IMR-90 (cell line): ENCODE measurements at regions not wholly inside any gene's neighbourhood (a gene's known extent, or its start where the extent isn't known, plus 50 kb on each side); places are given as distances from the start of the nearest gene placed in this dataset.

Experiments used
- ATAC-seq: fragments of 200-7000 bp; cut with Tn5 transposase; 2 replicates; pipeline ENCODE4 v1.9.1; 2020; ENCODE audit warnings: low read depth, mild to moderate bottlenecking, moderate library complexity
- BruUV-seq: library from RNA; stranded (reverse); fragments of 400-500 nt; replicated peaks from 2 replicates; lab custom pipeline; 2021; lab: Mats Ljungman, UMichigan
- CTCF ChIA-PET: fragments of 300-600 bp; formaldehyde crosslinking; extraction: SDS; loops from one replicate; lab custom pipeline; 2021; ENCODE audit warnings: antibody characterized with exemption; lab: Yijun Ruan, JAX
- POLR2A ChIA-PET: fragments of 300-600 bp; sonication (Branson Sonifier 250); formaldehyde crosslinking; loops from one replicate; lab custom pipeline; 2022; ENCODE audit warnings: antibody characterized with exemption; ENCODE audit not compliant: unreplicated experiment; lab: Charles Lee
- DNase-seq: peaks from one replicate; pipeline ENCODE4 v3.0.0; 2013
- H2AFZ ChIP-seq: replicated peaks from 2 replicates; pipeline ENCODE3; 2013; ENCODE audit warnings: low read length, mild to moderate bottlenecking; ENCODE audit not compliant: poor library complexity
- H2AK5ac ChIP-seq: 2 replicates; pipeline ENCODE4 v1.6.1; 2013; ENCODE audit warnings: low read depth, low read length, inconsistent platforms
- H2AK9ac ChIP-seq: replicated peaks from 2 replicates; pipeline ENCODE3; 2013; ENCODE audit warnings: mild to moderate bottlenecking, low read depth, low read length, moderate library complexity; ENCODE audit not compliant: poor library complexity
- H2BK120ac ChIP-seq: 2 replicates; pipeline ENCODE4 v1.6.1; 2013; ENCODE audit warnings: low read depth, low read length, inconsistent platforms
- H2BK15ac ChIP-seq: 3 replicates; pipeline ENCODE4 v1.6.1; 2013; ENCODE audit warnings: low read depth, low read length, inconsistent platforms
- H2BK20ac ChIP-seq: 2 replicates; pipeline ENCODE4 v1.6.1; 2013; ENCODE audit warnings: low read depth, mild to moderate bottlenecking, inconsistent platforms, low read length, moderate library complexity
- H2BK5ac ChIP-seq: 2 replicates; pipeline ENCODE4 v1.6.1; 2013; ENCODE audit warnings: mild to moderate bottlenecking, low read depth, low read length, inconsistent platforms; ENCODE audit not compliant: poor library complexity, severe bottlenecking
- H3K14ac ChIP-seq: replicated peaks from 2 replicates; pipeline ENCODE4 v1.6.1; 2013; ENCODE audit warnings: low read depth, low read length, inconsistent platforms
- H3K18ac ChIP-seq: 2 replicates; pipeline ENCODE4 v1.6.1; 2013; ENCODE audit warnings: low read depth, low read length, control low read depth
- H3K23ac ChIP-seq: 2 replicates; pipeline ENCODE4 v1.6.1; 2013; ENCODE audit warnings: low read depth, low read length, inconsistent platforms
- H3K27ac ChIP-seq: 2 replicates; pipeline ENCODE4 v1.5.1; 2013; ENCODE audit warnings: mild to moderate bottlenecking, control low read depth, low read length; ENCODE audit not compliant: insufficient read depth
- H3K27me3 ChIP-seq: 2 replicates; pipeline ENCODE4 v1.6.1; 2013; ENCODE audit warnings: low read length; ENCODE audit not compliant: control insufficient read depth, insufficient read depth
- H3K36me3 ChIP-seq: 2 replicates; pipeline ENCODE4 v1.6.1; 2013; ENCODE audit warnings: low read length, mixed read lengths; ENCODE audit not compliant: control insufficient read depth, insufficient read depth
- H3K4ac ChIP-seq: 2 replicates; pipeline ENCODE4 v1.6.1; 2013; ENCODE audit warnings: low read depth, low read length, inconsistent platforms
- H3K4me1 ChIP-seq: 2 replicates; pipeline ENCODE4 v1.6.1; 2013; ENCODE audit warnings: low read length, mixed read lengths; ENCODE audit not compliant: control insufficient read depth, insufficient read depth
- H3K4me2 ChIP-seq: 2 replicates; pipeline ENCODE4 v1.6.1; 2013; ENCODE audit warnings: low read depth, mild to moderate bottlenecking, control low read depth, low read length, moderate library complexity
- H3K4me3 ChIP-seq: 2 replicates; pipeline ENCODE4 v1.5.1; 2013; ENCODE audit warnings: low read depth, mild to moderate bottlenecking, control low read depth, low read length, moderate library complexity; ENCODE audit not compliant: insufficient read depth
- H3K56ac ChIP-seq: 2 replicates; pipeline ENCODE4 v1.6.1; 2013; ENCODE audit warnings: low read length, inconsistent platforms; ENCODE audit not compliant: insufficient read depth; ENCODE audit errors: extremely low read depth
- H3K79me1 ChIP-seq, 2 experiments: 2 replicates each; pipeline ENCODE4 v1.6.1; 2013; ENCODE audit warnings: low read length in 2 of 2, inconsistent platforms in 1 of 2, low read depth in 1 of 2
- H3K9ac ChIP-seq: 2 replicates; pipeline ENCODE4 v1.6.1; 2013; ENCODE audit warnings: low read depth, low read length, control low read depth
- H3K9me1 ChIP-seq: 2 replicates; pipeline ENCODE4 v1.6.1; 2013; ENCODE audit warnings: low read length, inconsistent platforms; ENCODE audit not compliant: insufficient read depth
- H3K9me3 ChIP-seq: 2 replicates; pipeline ENCODE4 v1.6.1; 2013; ENCODE audit warnings: low read length; ENCODE audit not compliant: control insufficient read depth, insufficient read depth
- H4K20me1 ChIP-seq: 2 replicates; pipeline ENCODE4 v1.6.1; 2013; ENCODE audit warnings: low read length, inconsistent platforms; ENCODE audit not compliant: insufficient read depth
- H4K5ac ChIP-seq: 2 replicates; pipeline ENCODE4 v1.6.1; 2013; ENCODE audit warnings: mild to moderate bottlenecking, low read depth, low read length, control low read depth
- H4K8ac ChIP-seq, 2 experiments: 2 replicates each; pipeline ENCODE4 v1.6.1; 2013; ENCODE audit warnings: low read depth in 2 of 2, low read length in 2 of 2, control low read depth in 1 of 2, inconsistent platforms in 1 of 2
- H4K91ac ChIP-seq: 2 replicates; pipeline ENCODE4 v1.6.1; 2013; ENCODE audit warnings: low read depth, low read length, inconsistent platforms; ENCODE audit not compliant: insufficient read depth
- BHLHE40 ChIP-seq: fragments of 150-350 bp; IDR thresholded peaks from 2 replicates; pipeline ENCODE4 v1.6.1; 2016; ENCODE audit warnings: mild to moderate bottlenecking, low read depth, low read length
- FOS ChIP-seq: fragments of 150-350 bp; IDR thresholded peaks from 2 replicates; pipeline ENCODE4 v1.6.1; 2016; ENCODE audit warnings: low read depth, low read length
- NFE2L2 ChIP-seq: fragments of 150-350 bp; IDR thresholded peaks from 2 replicates; pipeline ENCODE4 v1.6.1; 2016; ENCODE audit warnings: low read depth, mild to moderate bottlenecking, low read length
- POLR2A ChIP-seq: IDR thresholded peaks from 2 replicates; pipeline ENCODE4 v1.6.1; 2012; ENCODE audit warnings: mild to moderate bottlenecking, low read depth, low read length
- RCOR1 ChIP-seq: IDR thresholded peaks from 2 replicates; pipeline ENCODE4 v1.6.1; 2012; ENCODE audit warnings: mild to moderate bottlenecking, low read length, improper control_type of control experiment; ENCODE audit not compliant: insufficient replicate concordance
- RFX5 ChIP-seq: IDR thresholded peaks from 2 replicates; pipeline ENCODE4 v1.8.0; 2012; ENCODE audit warnings: low read depth, mild to moderate bottlenecking, low read length, moderate library complexity
- SMC3 ChIP-seq: fragments of 150-350 bp; IDR thresholded peaks from 2 replicates; pipeline ENCODE4 v1.6.1; 2016; ENCODE audit warnings: low read depth, mild to moderate bottlenecking, antibody characterized with exemption, low read length, moderate library complexity
- WGBS, 2 experiments: methylation state at CpG; one replicate each; pipeline versions ENCODE4 v1.1.5 to v1.1.7; 2013; ENCODE audit warnings: missing lambda C conversion rate in 2 of 2; ENCODE audit not compliant: insufficient read length in 1 of 2; ENCODE audit errors: extremely low coverage in 2 of 2; 5-methylcytosine and 5-hydroxymethylcytosine counted together
- dilution Hi-C: fragments of 300-500 bp; cut with HindIII; formaldehyde crosslinking; loops from one replicate; pipeline ENCODE4 v1.14.3; 2018; ENCODE audit warnings: low sequenced_read_pairs; ENCODE audit not compliant: unreplicated experiment
- in situ Hi-C: fragments of 300-500 bp; cut with MboI; formaldehyde crosslinking; loops from 3 replicates; pipeline ENCODE4 v1.14.3; 2019; ENCODE audit warnings: low sequenced_read_pairs, inconsistent platforms, mixed read lengths
- intact Hi-C: fragments of 100-400 bp; cut with micrococcal nuclease; formaldehyde crosslinking; loops from 2 replicates; pipeline ENCODE4 v1.10.0; 2022
- TF ChIP-seq, protein P1 (sequence below): fragments of 150-350 bp; IDR thresholded peaks from 2 replicates; pipeline ENCODE4 v1.6.1; 2017; ENCODE audit warnings: mild to moderate bottlenecking, antibody characterized with exemption, low read length, low read depth

- H3K9me3 ChIP-seq, result peaks cover 17% of the 10 kb centered on the region
- no peak overlapping the region for H4K5ac ChIP-seq
- no peaks in the 10 kb centered on the region; the same call in 1 of the 2 replicates for H3K4me1 ChIP-seq
- H2BK15ac ChIP-seq, result no peak overlapping the region
- WGBS, 2 experiments, result 84% methylated on average over 8 of the region's 9 CpGs; no CpG with 5 or more reads in 1 of the 2 experiments
- DNase-seq (no peak), ATAC-seq (no peak)
- no peak overlapping the region for H2AFZ ChIP-seq
- no peak overlapping the region for H3K14ac ChIP-seq
- H2BK120ac ChIP-seq, result no peak overlapping the region
- H3K9ac ChIP-seq, result no peak overlapping the region
- no peak overlapping the region for H3K23ac ChIP-seq
- H3K4me3 ChIP-seq, result no peak overlapping the region
- in situ Hi-C loops (no loop called here), dilution Hi-C loops (no loop called here), intact Hi-C loops (no loop called here)
- no peak for TF ChIP-seq POLR2A
- no peak for TF ChIP-seq SMC3
- TF ChIP-seq BHLHE40, result no peak
- TF ChIP-seq FOS, result no peak
- TF ChIP-seq, protein P1, sequence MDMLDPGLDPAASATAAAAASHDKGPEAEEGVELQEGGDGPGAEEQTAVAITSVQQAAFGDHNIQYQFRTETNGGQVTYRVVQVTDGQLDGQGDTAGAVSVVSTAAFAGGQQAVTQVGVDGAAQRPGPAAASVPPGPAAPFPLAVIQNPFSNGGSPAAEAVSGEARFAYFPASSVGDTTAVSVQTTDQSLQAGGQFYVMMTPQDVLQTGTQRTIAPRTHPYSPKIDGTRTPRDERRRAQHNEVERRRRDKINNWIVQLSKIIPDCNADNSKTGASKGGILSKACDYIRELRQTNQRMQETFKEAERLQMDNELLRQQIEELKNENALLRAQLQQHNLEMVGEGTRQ, result no peak
- no peak for TF ChIP-seq NFE2L2
- TF ChIP-seq RFX5, result no peak
- no peak for TF ChIP-seq RCOR1
- BruUV-seq, result no TSS peak
- no peaks in the 10 kb centered on the region for H3K36me3 ChIP-seq
- ChIA-PET CTCF (no interaction called here), POLR2A (no interaction called here)
- H2AK9ac ChIP-seq, result no peak overlapping the region
- no peak overlapping the region for H3K56ac ChIP-seq
- no peak overlapping the region for H4K91ac ChIP-seq
- no peak overlapping the region for H2AK5ac ChIP-seq
- 0 out of 2 replicates have a peak, but pooled peaks cover 3% of the 10 kb centered on the region for H3K9me1 ChIP-seq
- no peak overlapping the region for H2BK5ac ChIP-seq
- H3K18ac ChIP-seq, result no peak overlapping the region
- no peak overlapping the region for H2BK20ac ChIP-seq
- no peak overlapping the region for H3K4me2 ChIP-seq
- H3K27ac ChIP-seq, result no peak overlapping the region
- H4K8ac ChIP-seq, result no peak overlapping the region
- no peak overlapping the region for H3K4ac ChIP-seq
- H3K79me1 ChIP-seq, result no peaks in the 10 kb centered on the region
- H4K20me1 ChIP-seq, result no peaks in the 10 kb centered on the region
- H3K27me3 ChIP-seq, result peaks cover 14% of the 10 kb centered on the region
Observed at GRCh38 chr2:10519394-10519740, 71.2 kb upstream of the ODC1 start.
